A549 (cell line): ENCODE measurements at regions not wholly inside any gene's neighbourhood (a gene's known extent, or its start where the extent isn't known, plus 50 kb on each side); places are given as distances from the start of the nearest gene placed in this dataset.
"Not testable (repeated sequence)": the region's sequence is repeated elsewhere in the genome, so short reads cannot be mapped to it uniquely, and the experiment has no call there.

Experiments used
- TF ChIP-seq, protein P1 (sequence below): fragments of >200 bp; sonication (Bioruptor Twin); formaldehyde crosslinking; IDR thresholded peaks from 3 replicates; pipeline ENCODE4 v1.5.1; 2016
- TF ChIP-seq, protein P2 (sequence below): IDR thresholded peaks from 2 replicates; pipeline ENCODE4 v1.6.1; 2012

DNA sequence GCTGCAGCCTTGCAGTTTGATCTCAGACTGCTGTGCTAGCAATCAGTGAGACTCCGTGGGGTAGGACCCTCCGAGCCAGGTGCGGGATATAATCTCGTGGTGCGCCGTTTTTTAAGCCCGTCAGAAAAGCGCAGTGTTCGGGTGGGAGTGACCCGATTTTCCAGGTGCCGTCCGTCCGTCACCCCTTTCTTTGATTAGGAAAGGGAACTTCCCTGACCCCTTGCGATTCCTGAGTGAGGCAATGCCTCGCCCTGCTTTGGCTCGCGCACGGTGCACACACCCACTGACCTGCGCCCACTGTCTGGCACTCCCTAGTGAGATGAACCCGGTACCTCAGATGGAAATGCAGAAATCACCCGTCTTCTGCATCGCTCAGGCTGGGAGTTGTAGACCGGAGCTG, 203.2 kb downstream of the SNCAIP start:
- TF ChIP-seq, protein P1, sequence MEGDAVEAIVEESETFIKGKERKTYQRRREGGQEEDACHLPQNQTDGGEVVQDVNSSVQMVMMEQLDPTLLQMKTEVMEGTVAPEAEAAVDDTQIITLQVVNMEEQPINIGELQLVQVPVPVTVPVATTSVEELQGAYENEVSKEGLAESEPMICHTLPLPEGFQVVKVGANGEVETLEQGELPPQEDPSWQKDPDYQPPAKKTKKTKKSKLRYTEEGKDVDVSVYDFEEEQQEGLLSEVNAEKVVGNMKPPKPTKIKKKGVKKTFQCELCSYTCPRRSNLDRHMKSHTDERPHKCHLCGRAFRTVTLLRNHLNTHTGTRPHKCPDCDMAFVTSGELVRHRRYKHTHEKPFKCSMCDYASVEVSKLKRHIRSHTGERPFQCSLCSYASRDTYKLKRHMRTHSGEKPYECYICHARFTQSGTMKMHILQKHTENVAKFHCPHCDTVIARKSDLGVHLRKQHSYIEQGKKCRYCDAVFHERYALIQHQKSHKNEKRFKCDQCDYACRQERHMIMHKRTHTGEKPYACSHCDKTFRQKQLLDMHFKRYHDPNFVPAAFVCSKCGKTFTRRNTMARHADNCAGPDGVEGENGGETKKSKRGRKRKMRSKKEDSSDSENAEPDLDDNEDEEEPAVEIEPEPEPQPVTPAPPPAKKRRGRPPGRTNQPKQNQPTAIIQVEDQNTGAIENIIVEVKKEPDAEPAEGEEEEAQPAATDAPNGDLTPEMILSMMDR: not testable (repeated sequence)
- TF ChIP-seq, protein P2, sequence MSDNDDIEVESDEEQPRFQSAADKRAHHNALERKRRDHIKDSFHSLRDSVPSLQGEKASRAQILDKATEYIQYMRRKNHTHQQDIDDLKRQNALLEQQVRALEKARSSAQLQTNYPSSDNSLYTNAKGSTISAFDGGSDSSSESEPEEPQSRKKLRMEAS: not testable (repeated sequence)
